ENCODE measurements at regions not wholly inside any gene's neighbourhood (a gene's known extent, or its start where the extent isn't known, plus 50 kb on each side); places are given as distances from the start of the nearest gene placed in this dataset.
"Not testable (repeated sequence)": the region's sequence is repeated elsewhere in the genome, so short reads cannot be mapped to it uniquely, and the experiment has no call there.

DNA sequence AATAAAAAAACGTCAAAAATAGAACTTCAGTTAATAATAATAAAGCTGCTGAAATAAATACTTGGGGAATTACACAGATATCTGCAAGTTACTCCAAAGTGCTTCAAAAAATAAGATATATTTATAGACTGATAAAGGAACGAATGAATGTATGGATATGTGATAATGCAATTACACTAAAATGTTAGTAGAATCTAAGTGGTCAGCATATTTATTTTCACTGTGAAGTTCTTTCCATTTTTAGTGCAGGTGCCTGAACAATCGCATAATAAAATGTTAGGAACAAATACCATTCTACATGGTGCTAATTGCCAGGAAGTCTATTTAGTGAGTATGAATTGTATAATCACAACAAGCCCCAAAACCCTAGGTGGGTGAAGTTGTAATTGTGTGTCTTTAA, 169.6 kb upstream of the RGPD4 start:
- DNase-seq = no peak

DNA sequence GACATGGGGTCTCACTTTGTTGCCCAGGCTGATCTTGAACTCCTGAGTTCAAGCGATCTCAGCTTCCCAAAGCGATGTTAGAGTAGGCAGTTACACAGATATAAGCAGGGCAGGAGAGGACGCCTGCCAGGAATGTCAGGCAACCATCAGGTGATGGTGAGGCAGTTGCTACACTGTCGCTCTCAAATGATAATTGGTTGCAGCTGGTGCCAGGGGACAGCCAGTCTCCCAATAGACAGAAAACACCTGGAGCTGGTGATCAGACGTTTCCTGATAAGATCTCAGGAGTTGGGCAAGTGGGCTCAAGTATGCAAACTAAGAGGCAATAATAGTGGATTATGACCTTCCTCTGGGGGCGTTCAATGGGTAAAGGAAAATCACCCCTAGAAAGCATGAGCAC, 163.1 kb upstream of the RGPD4 start:
- peak; percentile 39 to 61 for DNase-seq

DNA sequence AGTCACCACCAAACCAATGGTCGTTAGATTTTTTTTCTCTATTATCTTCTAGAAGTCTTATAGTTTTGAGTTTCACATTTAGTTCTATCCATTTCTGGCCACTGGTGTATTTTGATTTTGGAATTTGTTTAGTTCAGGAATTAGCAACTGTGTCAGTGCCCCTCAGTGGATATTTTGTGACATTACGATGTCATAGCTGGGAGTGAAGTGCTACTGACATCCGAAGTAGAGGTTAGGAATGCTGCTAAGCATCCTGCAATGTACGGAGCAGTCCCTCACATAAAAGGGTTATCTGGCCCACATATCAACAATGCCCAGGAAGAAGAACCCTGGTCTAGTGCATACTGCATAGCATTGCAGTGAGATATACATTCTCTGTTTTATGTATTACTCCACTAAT, 157.4 kb upstream of the RGPD4 start:
- peak; percentile 0 to 2 for DNase-seq

DNA sequence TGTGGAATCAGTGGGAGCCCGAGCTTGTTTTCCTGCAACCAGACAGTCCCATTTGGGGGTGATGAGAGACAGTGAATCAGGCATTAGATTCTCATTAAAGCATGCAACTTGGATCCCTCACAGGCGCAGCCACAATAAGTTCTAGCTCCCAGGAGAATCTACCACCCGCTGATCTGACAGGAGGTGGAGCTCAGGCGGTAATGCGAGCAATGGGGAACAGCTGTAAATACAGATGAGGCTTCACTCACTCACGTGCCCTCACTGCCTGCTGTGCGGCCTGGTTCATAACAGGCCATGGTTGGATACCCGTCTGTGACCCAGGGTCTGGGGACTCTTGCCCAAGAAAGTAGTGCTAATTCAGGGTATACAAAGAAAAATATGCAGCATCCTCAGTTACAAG, 144.8 kb upstream of the RGPD4 start:
- no peak for DNase-seq

DNA sequence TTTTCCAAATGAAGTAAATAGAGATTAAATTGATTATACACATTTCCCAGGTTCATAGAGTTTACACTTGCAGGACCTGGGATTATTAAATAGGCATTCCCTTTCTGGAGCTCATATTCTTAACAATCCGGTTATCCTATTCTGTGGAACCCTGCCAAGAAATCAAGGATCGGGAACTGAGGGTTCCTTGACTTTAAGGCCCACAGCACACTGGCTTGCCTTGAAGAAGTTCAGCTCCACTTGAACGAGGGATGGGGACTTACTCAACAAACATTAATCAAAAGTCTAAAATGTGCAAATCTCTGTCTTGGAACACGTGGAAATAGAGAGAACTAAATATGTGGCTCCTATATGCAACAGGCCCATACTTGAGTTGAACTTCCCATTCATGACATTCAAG, 142.3 kb upstream of the RGPD4 start:
- DNase-seq = no peak

DNA sequence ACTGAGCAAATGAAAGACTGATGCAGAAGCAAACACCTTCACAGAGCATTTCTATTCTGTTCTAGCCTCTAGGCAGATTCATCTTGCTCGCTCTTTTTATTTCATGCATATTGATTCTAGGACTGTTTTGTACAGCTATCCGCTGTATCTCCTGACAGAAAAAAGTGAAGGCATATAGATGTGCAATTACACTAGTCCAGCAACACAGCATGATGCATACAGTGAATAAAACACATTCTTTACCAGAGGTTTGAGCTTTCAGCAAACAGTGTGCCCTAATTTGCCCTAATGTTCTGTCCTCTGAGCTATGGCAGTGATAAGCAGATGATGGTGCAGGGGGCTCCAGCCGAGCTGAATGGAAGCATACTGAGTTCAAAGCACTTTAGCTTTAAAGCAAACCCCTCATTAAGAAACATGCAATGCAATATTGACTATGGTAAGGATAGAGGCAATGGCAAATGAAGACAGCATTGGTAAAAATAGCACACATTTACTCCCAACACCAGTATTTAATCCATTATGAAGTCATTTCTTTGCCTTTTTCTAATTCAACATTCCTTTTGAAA, 141.2 kb upstream of the RGPD4 start:
- DNase-seq = no peak

DNA sequence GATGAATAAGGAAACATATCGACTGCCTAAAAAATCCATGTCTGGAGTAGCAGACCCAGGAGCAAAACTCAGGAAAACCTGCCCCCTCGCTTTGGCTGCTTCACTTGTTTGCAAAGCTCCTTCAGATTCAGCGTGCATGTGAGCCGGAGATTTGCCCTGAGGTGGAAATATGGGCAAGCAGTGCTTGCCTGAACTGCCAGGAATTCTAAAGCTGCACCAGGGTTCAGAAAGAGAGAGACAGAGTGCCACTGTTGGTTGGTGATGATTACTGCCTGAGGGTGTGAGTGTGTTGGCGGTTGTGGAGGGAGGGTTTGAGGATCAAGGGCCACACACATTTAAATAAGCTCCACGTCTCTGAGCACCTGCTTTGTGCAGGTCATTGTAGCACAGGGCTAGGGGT, 139.6 kb upstream of the RGPD4 start:
- DNase-seq = peak; percentile 29 to 67

DNA sequence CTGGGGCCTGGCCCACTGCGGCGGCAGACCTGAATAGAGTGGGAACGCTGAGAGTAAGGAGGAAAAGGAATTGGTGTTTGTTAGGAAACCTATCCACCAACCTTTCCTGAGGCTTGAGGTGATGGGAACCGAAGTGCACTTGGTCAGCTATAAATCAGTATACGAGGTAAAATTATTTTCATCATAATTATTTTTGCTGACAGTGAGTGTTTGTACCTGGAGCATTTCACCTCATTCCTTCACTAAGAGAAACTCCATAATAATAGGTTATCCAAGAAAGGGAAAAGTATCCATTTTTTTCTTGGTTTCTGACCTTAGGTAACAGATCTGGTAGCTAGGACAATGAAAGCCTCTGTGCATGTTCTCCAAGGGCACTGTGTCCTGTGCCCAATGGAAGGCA, 138.6 kb upstream of the RGPD4 start:
- no peak for DNase-seq

DNA sequence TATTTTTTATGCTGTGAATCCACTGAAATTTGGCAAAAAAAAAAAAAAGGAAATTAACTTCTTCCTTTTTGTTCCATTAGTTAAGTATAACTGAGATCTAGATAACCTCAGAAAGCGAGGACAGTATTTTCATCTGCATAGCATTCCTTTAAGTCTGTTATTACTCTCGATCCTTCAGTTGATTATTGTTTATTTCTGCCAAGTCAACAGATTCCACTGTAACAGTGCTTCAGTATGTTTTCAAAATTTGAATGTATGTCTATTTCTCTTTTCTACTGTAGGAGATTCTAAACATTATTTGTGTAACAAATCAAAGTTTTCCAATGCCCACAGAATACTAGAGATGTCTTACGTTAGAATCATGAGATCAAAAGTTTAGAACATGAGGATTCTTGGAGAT, 133.1 kb upstream of the RGPD4 start:
- no peak for DNase-seq

DNA sequence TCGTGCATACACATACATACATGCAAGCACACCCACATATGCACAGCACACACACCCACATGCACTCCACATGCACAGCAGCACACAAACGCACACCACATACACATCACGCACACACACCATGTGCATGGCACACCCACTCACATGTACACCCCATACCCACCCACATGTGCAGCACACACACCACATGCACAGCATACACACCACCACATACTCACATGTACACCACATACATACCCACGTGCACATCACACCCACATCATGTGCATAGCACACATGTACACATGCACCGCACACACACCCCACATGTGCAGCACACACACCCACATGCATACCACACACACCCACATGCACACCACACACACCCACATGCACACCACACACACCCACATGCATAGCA, 132.0 kb upstream of the RGPD4 start:
- no peak for DNase-seq

DNA sequence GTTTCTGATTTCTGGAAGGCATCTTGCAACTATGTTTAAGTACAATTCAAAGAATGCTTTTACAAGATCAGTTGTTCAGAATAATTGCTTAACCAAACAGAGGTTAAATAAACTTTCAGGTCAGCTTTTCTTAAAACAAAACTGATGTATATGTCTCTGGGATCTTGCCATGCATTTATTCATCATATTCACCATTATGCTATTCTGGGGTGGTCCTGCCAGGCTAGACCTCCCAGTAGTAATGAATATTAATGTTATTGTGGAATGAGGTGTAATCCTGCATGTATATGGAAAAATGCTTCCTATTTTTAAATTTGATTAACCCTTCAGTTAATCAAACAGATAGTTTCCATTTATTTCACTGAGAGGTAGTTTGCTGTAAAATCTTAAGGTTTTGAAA, 129.3 kb upstream of the RGPD4 start:
- DNase-seq = no peak

DNA sequence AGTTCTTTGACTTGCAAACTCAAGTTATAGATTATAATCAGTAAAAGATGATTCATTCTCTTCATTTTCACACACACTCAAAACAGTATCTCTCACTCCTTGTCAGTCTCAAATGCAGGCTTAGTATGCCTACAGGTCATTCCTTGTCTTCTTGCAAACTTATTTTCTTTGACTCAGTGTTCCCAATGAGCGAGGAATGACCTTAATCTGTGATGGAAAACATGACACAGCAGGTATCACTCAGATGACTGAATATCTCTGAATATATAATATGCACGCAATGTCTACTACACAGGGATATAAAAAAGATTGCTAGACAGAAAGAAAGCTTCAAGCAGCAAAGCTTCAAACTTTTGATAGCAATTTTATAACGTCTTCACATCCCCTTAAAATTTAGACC, 127.8 kb upstream of the RGPD4 start:
- no peak for DNase-seq

DNA sequence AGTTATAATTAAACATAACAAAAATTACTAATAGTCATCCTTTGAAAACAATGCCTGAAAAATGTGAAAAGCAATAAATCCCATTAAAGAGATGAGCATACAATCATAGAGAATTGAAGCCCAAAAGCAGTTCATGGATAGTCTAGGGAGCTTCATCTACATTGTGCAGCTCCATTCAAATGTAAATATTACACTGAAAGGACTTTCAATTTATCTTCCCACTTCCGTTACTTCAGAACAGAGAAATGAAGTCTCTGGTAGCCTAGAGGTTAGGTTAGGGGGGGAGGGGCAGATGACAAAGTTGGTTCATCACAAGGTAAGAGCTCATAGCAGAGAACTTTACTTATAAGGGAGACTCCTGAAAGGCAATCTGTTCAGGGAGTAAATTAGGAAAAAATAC, 126.6 kb upstream of the RGPD4 start:
- no peak for DNase-seq

DNA sequence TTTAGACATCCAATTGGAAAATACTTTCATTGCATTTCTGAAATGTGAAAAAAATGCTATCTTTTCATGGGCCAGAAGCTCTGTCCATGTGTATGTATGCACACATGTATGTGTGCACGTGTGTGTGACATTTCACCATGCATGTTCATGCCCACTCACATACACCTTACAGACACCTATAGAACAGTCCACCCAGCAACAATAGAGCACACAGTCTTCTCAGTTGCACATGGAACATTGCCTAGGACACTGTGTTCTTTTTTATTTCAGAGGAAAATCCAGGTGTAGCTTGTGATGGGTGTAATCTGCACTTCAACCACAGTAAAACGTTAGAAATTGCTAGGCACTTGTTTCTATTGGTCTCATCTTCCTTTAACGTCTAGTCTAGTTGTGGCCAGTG, 114.8 kb upstream of the RGPD4 start:
- no peak for DNase-seq

DNA sequence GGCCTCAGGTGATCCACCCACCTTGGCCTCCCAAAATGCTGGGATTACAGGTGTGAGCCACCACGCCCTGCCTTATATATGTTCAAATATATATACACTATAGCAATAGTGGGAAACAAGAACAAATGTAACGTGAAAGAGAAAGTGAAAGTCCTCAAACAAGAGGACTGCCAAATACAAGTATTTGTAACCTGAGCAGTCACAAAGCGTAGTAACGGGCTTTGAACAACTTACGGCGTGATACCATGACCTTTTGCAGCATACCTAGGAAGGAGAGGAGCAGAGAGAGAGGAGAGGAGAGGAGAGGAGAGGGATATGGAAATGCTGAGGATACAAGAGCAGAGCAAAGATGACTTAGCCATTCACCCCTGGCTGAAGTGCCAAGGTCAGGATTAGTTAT, 113.8 kb upstream of the RGPD4 start:
- peak in 1 of 2 experiments; percentile 21 for DNase-seq

DNA sequence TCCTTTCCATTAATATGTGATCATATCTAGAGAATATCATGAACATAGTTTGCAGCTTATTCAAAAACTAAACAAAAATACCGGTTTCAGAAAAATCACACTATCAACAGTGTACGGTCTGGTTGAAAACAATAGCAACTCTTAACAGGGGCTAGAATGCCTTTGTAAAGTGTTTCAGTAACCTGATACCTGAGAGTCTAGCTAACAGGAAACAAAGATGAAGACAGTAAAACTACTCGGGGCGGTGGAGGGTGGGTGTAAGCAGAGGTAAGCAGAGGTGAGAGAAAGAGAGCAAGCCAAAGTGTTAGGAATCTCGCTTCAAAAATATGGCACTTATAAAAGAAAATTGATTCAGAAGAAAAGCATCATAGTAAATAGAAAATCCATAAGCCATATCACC, 109.0 kb upstream of the RGPD4 start:
- peak in 1 of 2 experiments; percentile 8 for DNase-seq

DNA sequence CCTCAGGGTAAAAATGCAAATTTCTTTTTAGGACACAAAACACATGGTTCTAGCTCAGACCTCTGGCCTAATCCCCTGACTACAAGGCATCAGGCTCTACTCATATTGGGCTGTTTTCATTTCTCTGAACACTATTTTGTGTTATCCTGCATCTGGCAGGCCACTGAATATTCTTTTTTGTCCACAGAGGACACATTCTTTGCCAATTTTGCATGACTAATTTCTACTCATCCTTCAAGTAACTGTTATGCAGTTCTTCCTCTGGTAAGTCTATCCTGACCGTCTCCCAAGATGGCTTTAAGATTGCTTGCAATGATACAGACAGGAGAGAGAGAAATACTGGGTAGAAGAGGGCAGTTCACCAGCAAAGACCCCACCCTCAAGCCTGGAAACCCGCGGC, 107.6 kb upstream of the RGPD4 start:
- DNase-seq = no peak

DNA sequence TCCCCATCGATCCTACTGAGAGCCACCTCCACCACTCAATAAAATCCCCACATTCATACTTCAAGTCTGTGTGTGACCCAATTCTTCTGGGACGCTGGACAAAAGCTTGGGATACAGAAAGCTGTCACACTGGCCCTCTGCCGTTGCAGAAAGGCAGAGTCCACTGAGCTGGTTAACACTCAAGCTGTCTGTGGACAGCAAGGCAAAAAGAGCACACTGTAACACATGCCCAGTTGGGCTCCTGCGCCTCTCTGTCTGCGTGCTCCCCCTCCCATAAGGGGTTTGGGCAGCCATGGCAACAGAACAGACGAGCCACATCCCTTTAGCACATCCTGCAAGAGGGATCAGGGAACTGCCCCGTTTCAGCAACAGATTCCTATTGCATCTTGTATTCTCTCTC, 106.9 kb upstream of the RGPD4 start:
- DNase-seq = no peak

DNA sequence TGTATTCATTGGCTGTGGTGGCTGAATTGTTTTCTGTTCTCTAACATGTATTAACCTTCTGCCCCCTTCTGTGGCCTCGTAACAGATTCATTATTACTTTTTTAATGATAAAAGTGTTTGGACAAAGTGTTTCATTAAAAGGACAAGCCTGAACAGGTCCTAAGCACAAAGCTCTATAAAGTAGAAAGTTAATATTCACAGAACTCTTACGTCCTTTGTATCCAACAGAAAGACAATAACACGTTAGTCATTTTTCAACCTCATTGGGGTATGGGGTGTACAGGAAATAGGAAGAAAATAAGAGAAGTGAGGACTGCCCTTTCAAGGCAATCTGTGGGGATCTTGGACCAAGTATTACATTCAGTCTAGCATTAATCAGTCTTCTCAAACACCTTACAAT, 105.5 kb upstream of the RGPD4 start:
- no peak for DNase-seq

DNA sequence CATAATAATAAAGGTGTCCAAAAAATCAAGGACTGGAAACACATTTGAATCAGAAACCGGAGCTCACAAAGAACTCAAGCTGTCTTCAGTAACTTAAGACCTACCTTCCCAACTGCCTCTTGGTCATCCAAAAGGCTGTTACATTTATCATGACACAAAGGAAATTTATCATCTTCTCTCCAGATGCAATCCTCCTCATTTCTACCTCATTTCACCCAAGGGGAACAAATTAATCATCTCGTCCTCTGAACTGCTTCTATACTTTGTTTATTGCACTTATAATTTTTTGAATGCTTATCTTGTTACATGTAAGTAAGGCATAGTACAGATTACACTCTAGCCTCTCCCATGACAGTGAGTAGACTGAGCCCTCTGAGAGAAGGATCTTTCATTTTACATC, 105.1 kb upstream of the RGPD4 start:
- DNase-seq = no peak

DNA sequence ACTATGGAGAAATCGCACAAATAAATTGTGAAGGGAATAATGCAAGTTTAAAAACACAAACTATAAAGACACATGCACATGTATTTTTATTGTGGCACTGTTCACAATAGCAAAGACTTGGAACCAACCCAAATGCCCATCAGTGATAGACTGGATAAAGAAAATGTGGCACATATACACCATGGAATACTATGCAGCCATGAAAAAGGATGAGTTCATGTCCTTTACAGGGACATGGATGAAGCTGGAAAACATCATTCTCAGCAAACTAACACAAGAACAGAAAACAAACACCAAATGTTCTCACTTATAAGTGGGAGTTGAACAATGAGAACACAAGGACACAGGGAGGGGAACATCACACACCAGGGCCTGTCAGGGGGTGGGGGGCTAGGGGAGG, 100.9 kb upstream of the RGPD4 start:
- DNase-seq = not testable (repeated sequence)

DNA sequence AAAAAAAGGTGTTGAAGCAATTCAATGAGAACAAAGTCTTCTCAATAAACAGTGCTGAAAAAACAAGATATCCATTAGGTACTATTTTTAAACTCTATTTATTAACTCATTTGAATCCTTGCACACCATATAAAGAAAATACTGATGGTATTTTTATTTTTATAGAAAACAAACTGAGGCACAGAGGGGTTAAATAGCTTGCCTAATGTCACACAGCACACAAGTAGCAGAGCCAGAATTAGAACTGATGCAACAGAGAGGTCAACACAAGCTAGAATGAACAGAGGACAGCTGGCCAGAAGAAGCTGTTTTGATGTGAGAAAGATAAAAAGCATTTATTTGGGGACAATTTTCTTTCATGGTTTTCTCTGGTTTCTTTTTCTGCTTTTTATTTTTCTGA, 99.4 kb upstream of the RGPD4 start:
- no peak for DNase-seq

DNA sequence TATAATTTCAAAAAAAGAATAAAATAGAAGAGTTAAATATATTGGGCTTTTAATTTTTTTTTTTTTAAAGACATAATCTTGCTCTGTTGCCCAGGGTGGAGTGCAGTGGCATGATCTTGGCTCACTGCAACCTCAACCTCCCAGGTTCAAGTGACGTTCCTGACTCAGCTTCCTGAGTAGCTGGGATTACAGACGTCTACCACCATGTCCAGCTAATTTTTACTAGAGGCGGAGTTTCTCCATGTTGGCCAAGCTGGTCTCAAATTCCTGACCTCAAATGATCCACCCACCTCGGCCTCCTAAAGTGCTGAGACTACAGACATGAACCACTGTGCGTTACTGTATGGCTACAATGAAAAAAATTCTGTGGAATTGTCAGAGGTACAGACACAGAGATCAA, 98.1 kb upstream of the RGPD4 start:
- no peak for DNase-seq

DNA sequence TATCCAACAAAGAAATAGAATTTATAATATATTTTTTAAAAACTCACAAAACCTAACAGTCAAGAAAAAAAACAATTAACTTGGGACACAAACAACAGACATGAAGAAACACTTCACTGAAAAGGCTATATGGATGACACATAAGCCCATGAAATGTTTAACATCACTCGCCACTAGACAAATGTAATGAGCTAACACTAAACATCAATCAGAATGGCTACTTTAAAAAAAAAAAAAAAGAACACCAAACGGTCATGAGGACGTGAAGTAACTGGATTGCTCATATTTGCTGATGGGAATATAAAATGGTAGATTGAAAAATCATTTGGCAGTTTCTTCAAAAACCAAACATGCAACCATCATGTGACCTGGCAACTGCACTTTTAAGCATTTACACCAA, 97.3 kb upstream of the RGPD4 start:
- no peak for DNase-seq

DNA sequence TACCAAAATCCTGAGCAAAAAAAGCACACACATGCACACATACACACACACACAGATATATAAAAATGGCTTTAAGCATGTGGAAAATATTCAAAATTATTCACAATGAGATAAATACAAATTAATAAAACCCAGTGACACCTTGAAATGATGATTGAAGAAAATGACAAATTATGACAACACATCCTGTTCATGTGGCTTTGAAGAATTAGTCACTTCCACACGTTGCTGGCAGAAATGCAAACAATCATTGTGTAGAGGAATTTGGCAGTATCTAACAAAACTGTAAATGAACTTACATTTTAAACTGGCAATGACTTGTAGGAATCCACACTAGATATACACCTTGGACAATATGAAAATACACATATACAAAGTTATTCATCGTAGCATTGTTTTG, 95.8 kb upstream of the RGPD4 start:
- no peak for DNase-seq

DNA sequence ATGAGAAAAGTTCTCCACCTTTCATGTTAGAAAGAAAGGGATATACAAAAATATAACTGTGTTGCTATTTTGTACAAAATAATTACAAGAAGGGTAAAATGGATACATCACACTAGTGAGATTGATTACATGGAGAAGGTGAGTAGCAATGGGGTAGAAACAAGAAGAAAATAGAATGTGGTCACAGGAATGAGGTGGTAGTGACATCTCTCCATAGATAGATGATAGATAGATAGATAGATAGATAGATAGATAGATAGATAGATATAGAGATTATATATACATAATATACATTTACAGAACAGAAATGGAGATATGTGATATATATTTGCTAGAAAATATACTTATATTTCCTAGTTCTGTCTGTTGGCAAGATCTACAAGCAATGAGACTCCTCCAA, 95.3 kb upstream of the RGPD4 start:
- no peak for DNase-seq
